H7 (cell line): ENCODE measurements at regions not wholly inside any gene's neighbourhood (a gene's known extent, or its start where the extent isn't known, plus 50 kb on each side); places are given as distances from the start of the nearest gene placed in this dataset.

Experiments used
- DNase-seq: peaks from one replicate; pipeline ENCODE4 v3.0.0; 2012
- H3K27me3 ChIP-seq: 2 replicates; pipeline ENCODE4 v1.6.0; 2011; ENCODE audit warnings: mild to moderate bottlenecking, low read length; ENCODE audit not compliant: control insufficient read depth, insufficient read depth
- H3K36me3 ChIP-seq: replicated peaks from 2 replicates; pipeline ENCODE4 v1.5.1; 2011; ENCODE audit warnings: low read length; ENCODE audit not compliant: control insufficient read depth, insufficient read depth
- H3K4me3 ChIP-seq: 2 replicates; pipeline ENCODE4 v1.5.1; 2011; ENCODE audit warnings: low read depth, mild to moderate bottlenecking, control low read depth, low read length, moderate library complexity; ENCODE audit not compliant: insufficient read depth

- no peak overlapping the region for H3K4me3 ChIP-seq
- no peaks in the 10 kb centered on the region for H3K27me3 ChIP-seq
- no peak for DNase-seq
- H3K36me3 ChIP-seq, result no peaks in the 10 kb centered on the region
Measured at GRCh38 chr5:62701036-62701435, 122.4 kb downstream of the LRRC70 start.

GRCh38 chr5:62698756-62699155 lies 120.1 kb downstream of the LRRC70 start:
- H3K27me3 ChIP-seq, result no peaks in the 10 kb centered on the region
- no peak overlapping the region for H3K4me3 ChIP-seq
- DNase-seq, result no peak
- no peaks in the 10 kb centered on the region for H3K36me3 ChIP-seq

- Histone ChIP-seq H3K36me3 (no peaks in the 10 kb centered on the region), H3K27me3 (no peaks in the 10 kb centered on the region), H3K4me3 (no peak overlapping the region)
- DNase-seq, result no peak
Measured at GRCh38 chr5:62695274-62695673, 116.7 kb downstream of the LRRC70 start.

DNA sequence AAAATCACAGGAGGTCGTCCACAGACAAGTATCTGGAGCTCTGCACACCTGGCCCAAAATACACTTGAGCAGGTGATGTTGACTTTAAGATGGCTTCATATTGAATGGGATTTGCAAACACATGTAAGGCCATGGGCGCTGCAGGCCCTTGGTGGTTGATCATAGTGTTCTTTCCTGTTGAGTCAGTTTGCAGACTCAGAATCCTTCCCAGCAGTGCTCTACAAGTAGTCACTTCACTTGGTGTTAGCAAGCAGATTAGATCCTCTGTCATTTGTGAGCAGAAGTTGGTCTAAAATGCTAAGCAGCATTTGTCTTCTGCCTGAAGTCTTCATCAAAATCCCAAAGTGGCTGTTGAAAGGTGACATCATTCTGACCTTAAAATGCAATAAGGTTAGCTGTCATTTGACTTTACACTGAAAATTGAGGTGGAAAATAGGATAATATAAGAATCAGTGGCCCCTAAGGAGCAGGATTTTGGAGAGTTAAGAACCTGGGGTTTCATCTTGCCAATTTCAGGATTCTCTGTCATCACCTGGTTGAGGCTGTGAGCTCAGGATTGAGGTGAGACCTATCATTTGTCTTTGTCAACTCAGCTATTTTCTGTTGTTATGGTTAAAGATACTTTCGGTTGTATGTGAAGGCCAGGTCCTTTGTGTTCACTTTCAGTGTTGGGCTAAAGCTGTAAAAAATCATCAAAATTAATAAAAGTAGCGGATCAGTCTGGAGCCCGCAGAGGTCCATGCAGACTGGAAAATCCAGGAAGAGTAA lies 114.5 kb downstream of the LRRC70 start:
- H3K4me3 ChIP-seq, result no peak overlapping the region
- no peaks in the 10 kb centered on the region for H3K36me3 ChIP-seq
- no peak for DNase-seq
- no peaks in the 10 kb centered on the region for H3K27me3 ChIP-seq

DNA sequence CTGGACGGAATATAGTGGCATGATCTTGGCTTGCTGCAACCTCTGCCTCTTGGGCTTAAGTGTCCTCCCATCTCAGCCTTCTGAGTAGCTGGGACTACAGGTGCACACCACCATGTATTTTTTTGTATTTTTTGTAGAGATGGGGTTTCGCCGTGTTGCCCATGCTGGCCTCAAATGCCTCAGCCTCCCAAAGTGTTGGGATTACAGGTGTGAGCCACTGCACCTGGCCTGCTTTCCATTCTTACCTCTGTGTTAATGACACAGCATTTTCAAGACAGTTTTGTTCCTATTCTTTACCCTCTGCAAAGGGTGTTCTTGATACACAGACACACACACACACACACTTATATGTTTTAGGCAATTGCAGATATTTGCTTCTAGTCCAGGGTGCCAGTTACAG lies 113.3 kb downstream of the LRRC70 start:
- H3K4me3 ChIP-seq, result no peak overlapping the region

GRCh38 chr5:62690421-62690820 lies 111.8 kb downstream of the LRRC70 start:
- Histone ChIP-seq H3K4me3 (no peak overlapping the region), H3K36me3 (no peaks in the 10 kb centered on the region), H3K27me3 (no peaks in the 10 kb centered on the region)
- peak; percentile 30 for DNase-seq

More for the DNA sequence above, 113.3 kb downstream of the LRRC70 start:
- Histone ChIP-seq H3K27me3 (no peaks in the 10 kb centered on the region), H3K36me3 (no peaks in the 10 kb centered on the region)
- no peak for DNase-seq

GRCh38 chr5:62689599-62690368 lies 111.2 kb downstream of the LRRC70 start:
- H3K4me3 ChIP-seq, result no peak overlapping the region
- DNase-seq, result no peak
- no peaks in the 10 kb centered on the region for H3K36me3 ChIP-seq
- no peaks in the 10 kb centered on the region for H3K27me3 ChIP-seq

- Histone ChIP-seq H3K4me3 (no peak overlapping the region), H3K36me3 (no peaks in the 10 kb centered on the region), H3K27me3 (no peaks in the 10 kb centered on the region)
- no peak for DNase-seq
Measured at GRCh38 chr5:62686692-62687091, 108.1 kb downstream of the LRRC70 start.

DNA sequence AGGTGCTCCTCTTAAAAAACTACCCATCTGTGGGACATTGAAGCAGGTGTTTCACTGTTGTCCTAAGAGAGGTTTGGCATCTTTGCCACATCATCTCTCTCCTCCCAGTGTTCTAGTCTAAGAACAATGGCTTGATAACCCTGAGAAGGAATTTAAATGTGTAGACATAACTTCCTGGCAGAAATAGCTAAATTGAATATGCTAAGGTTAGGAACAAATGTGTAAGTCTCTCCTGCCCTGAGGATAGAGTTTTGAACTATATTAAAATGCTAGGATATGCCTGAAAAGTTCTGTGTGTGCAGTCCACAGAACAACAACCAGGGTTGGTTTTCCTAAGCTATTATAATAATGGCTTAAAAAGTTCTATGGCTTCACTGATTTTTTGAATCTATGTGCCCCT lies 106.6 kb downstream of the LRRC70 start:
- Histone ChIP-seq H3K4me3 (no peak overlapping the region), H3K27me3 (no peaks in the 10 kb centered on the region), H3K36me3 (no peaks in the 10 kb centered on the region)
- no peak for DNase-seq

- no peaks in the 10 kb centered on the region for H3K36me3 ChIP-seq
- no peak for DNase-seq
- H3K4me3 ChIP-seq, result no peak overlapping the region
- no peaks in the 10 kb centered on the region for H3K27me3 ChIP-seq
Measured at GRCh38 chr5:62684310-62684709, 105.7 kb downstream of the LRRC70 start.

DNA sequence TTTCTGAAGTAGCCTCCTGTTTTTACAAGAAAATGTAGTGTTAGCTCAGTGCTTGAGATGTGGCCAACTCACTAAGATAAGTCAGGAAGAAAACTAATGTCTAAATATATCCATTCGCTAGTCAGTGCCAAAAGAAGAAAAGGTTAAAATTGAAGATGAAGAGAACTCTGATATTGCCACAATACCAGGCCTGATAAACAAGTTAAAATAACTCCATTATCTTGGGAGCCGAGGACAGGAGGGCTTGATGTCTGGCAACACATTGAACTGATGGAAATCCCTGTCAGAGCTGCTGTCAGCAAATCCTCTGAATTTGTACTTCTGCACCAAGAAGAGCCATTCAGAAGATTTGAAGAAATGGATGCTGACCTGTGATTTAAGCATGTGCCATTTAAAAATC lies 103.4 kb downstream of the LRRC70 start:
- H3K36me3 ChIP-seq, result no peaks in the 10 kb centered on the region
- no peaks in the 10 kb centered on the region for H3K27me3 ChIP-seq
- DNase-seq, result no peak
- H3K4me3 ChIP-seq, result no peak overlapping the region

GRCh38 chr5:62681117-62681850 lies 102.7 kb downstream of the LRRC70 start:
- H3K4me3 ChIP-seq, result no peak overlapping the region
- no peaks in the 10 kb centered on the region for H3K27me3 ChIP-seq
- no peak for DNase-seq
- no peaks in the 10 kb centered on the region for H3K36me3 ChIP-seq

- Histone ChIP-seq H3K4me3 (no peak overlapping the region), H3K36me3 (no peaks in the 10 kb centered on the region)
- DNase-seq, result no peak
Measured at GRCh38 chr5:62680121-62680520, 101.5 kb downstream of the LRRC70 start.

More at GRCh38 chr5:62680121-62680520, 101.5 kb downstream of the LRRC70 start:
- H3K27me3 ChIP-seq, result no peaks in the 10 kb centered on the region
